ENCODE measurements at regions not wholly inside any gene's neighbourhood (a gene's known extent, or its start where the extent isn't known, plus 50 kb on each side); places are given as distances from the start of the nearest gene placed in this dataset.

- TF ChIP-seq, protein P1, sequence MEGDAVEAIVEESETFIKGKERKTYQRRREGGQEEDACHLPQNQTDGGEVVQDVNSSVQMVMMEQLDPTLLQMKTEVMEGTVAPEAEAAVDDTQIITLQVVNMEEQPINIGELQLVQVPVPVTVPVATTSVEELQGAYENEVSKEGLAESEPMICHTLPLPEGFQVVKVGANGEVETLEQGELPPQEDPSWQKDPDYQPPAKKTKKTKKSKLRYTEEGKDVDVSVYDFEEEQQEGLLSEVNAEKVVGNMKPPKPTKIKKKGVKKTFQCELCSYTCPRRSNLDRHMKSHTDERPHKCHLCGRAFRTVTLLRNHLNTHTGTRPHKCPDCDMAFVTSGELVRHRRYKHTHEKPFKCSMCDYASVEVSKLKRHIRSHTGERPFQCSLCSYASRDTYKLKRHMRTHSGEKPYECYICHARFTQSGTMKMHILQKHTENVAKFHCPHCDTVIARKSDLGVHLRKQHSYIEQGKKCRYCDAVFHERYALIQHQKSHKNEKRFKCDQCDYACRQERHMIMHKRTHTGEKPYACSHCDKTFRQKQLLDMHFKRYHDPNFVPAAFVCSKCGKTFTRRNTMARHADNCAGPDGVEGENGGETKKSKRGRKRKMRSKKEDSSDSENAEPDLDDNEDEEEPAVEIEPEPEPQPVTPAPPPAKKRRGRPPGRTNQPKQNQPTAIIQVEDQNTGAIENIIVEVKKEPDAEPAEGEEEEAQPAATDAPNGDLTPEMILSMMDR (IDR thresholded peaks at IDR 0.05 in 4 of 5, conservative IDR thresholded peaks at IDR 0.05 in 1 of 5), result no peak
- TF ChIP-seq POLR2A (IDR thresholded peaks at IDR 0.05), result no peak
Observed at GRCh38 chr20:12592756-12593155, 416.0 kb upstream of the SPTLC3 start.
